Mesothelial cell of epicardium (in vitro differentiated cells): ENCODE measurements at regions not wholly inside any gene's neighbourhood (a gene's known extent, or its start where the extent isn't known, plus 50 kb on each side); places are given as distances from the start of the nearest gene placed in this dataset.

Experiments used
- DNase-seq, 2 experiments: peaks; one replicate each; pipeline ENCODE4 v3.0.0; 2021; ENCODE audit warnings: low spot score in 2 of 2; ENCODE audit not compliant: unreplicated experiment in 2 of 2
- H3K27ac Mint-ChIP-seq: 2 replicates; pipeline ENCODE4 v1.8.0; 2021; ENCODE audit warnings: mixed read lengths
- H3K27me3 Mint-ChIP-seq: 2 replicates; pipeline ENCODE4 v1.8.0; 2021; ENCODE audit warnings: low read depth, mixed read lengths
- H3K36me3 Mint-ChIP-seq: 2 replicates; pipeline ENCODE4 v1.8.0; 2021; ENCODE audit warnings: mixed read lengths
- H3K4me1 Mint-ChIP-seq: 2 replicates; pipeline ENCODE4 v1.8.0; 2021; ENCODE audit warnings: mixed read lengths
- H3K4me3 Mint-ChIP-seq: 2 replicates; pipeline ENCODE4 v1.8.0; 2021; ENCODE audit warnings: mild to moderate bottlenecking, moderate library complexity, mixed read lengths
- H3K9me3 Mint-ChIP-seq: 2 replicates; pipeline ENCODE4 v1.8.0; 2021; ENCODE audit warnings: mixed read lengths
- CTCF ChIP-seq: fragments of 200-600 bp; sonication (generic); IDR thresholded peaks from one replicate; pipeline ENCODE4 v1.5.0; 2021; ENCODE audit warnings: antibody characterized with exemption; ENCODE audit not compliant: unreplicated experiment

- Mint-ChIP-seq H3K27ac (no peak overlapping the region), H3K36me3 (no peaks in the 10 kb centered on the region), H3K9me3 (no peaks in the 10 kb centered on the region), H3K4me3 (no peak overlapping the region), H3K4me1 (no peaks in the 10 kb centered on the region), H3K27me3 (no peaks in the 10 kb centered on the region)
- no peak for TF ChIP-seq CTCF
- DNase-seq: no peak
Measured at GRCh38 chr11:81365496-81365895, 1368.2 kb downstream of the FAM181B start.

GRCh38 chr11:81359476-81359875 lies 1374.2 kb downstream of the FAM181B start:
- no peaks in the 10 kb centered on the region for H3K27me3 Mint-ChIP-seq
- H3K4me3 Mint-ChIP-seq: no peak overlapping the region
- no peak overlapping the region for H3K27ac Mint-ChIP-seq
- H3K4me1 Mint-ChIP-seq: no peaks in the 10 kb centered on the region
- TF ChIP-seq CTCF: no peak
- H3K9me3 Mint-ChIP-seq: peaks cover 8% of the 10 kb centered on the region
- no peaks in the 10 kb centered on the region for H3K36me3 Mint-ChIP-seq
- no peak for DNase-seq

GRCh38 chr11:81345609-81346008 lies 1388.1 kb downstream of the FAM181B start:
- DNase-seq: no peak
- TF ChIP-seq CTCF: no peak
- Mint-ChIP-seq H3K27me3 (peaks cover 5% of the 10 kb centered on the region), H3K9me3 (no peaks in the 10 kb centered on the region), H3K27ac (no peak overlapping the region), H3K4me1 (no peaks in the 10 kb centered on the region), H3K4me3 (no peak overlapping the region), H3K36me3 (no peaks in the 10 kb centered on the region)

- Mint-ChIP-seq H3K27me3 (peaks cover 12% of the 10 kb centered on the region), H3K4me1 (no peaks in the 10 kb centered on the region), H3K36me3 (no peaks in the 10 kb centered on the region), H3K4me3 (no peak overlapping the region), H3K9me3 (no peaks in the 10 kb centered on the region), H3K27ac (no peak overlapping the region)
- no peak for TF ChIP-seq CTCF
- DNase-seq: no peak
Measured at GRCh38 chr11:81342966-81343365, 1390.7 kb downstream of the FAM181B start.

GRCh38 chr11:81340225-81340624 lies 1393.4 kb downstream of the FAM181B start:
- DNase-seq: no peak

More at GRCh38 chr11:81340225-81340624, 1393.4 kb downstream of the FAM181B start:
- no peaks in the 10 kb centered on the region for H3K4me1 Mint-ChIP-seq
- H3K27me3 Mint-ChIP-seq: peaks cover 18% of the 10 kb centered on the region
- TF ChIP-seq CTCF: no peak
- H3K9me3 Mint-ChIP-seq: no peaks in the 10 kb centered on the region
- no peak overlapping the region for H3K27ac Mint-ChIP-seq
- no peak overlapping the region for H3K4me3 Mint-ChIP-seq
- H3K36me3 Mint-ChIP-seq: no peaks in the 10 kb centered on the region
